ENCODE measurements at regions not wholly inside any gene's neighbourhood (a gene's known extent, or its start where the extent isn't known, plus 50 kb on each side); places are given as distances from the start of the nearest gene placed in this dataset.

DNA sequence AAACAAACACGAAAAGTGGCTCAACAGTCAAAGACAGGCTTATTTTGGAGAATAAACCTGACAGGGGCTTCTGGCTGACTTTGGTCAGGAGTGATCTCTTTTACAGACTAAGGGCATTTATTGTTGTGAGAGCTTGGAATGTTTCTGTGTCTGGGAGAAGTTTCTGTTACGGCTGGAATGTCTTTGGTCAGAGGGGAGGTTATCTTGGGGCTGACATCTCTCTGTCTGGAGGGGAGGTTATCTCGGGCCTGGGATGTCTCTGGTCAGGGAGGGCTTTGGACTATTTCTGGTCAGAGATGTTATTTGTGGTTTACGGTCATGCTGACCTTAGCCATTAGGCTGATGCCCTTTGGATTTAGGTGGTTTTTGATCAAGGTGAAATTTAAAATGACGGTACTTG lies 345.5 kb upstream of the FSIP2 start:
- TF ChIP-seq, protein P1, sequence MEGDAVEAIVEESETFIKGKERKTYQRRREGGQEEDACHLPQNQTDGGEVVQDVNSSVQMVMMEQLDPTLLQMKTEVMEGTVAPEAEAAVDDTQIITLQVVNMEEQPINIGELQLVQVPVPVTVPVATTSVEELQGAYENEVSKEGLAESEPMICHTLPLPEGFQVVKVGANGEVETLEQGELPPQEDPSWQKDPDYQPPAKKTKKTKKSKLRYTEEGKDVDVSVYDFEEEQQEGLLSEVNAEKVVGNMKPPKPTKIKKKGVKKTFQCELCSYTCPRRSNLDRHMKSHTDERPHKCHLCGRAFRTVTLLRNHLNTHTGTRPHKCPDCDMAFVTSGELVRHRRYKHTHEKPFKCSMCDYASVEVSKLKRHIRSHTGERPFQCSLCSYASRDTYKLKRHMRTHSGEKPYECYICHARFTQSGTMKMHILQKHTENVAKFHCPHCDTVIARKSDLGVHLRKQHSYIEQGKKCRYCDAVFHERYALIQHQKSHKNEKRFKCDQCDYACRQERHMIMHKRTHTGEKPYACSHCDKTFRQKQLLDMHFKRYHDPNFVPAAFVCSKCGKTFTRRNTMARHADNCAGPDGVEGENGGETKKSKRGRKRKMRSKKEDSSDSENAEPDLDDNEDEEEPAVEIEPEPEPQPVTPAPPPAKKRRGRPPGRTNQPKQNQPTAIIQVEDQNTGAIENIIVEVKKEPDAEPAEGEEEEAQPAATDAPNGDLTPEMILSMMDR (IDR thresholded peaks at IDR 0.05), result no peak
- TF ChIP-seq TCF7L2 (IDR thresholded peaks at IDR 0.05; ENCODE audit: low read depth, low read length) (no peak), POLR2AphosphoS5 (IDR thresholded peaks at IDR 0.05; ENCODE audit: low read depth, low read length) (no peak), SIN3A (IDR thresholded peaks at IDR 0.05; ENCODE audit: borderline replicate concordance, insufficient read depth, low read depth, low read length) (no peak)

Data from Panc1 (cell line).